Effector memory CD8-positive, alpha-beta T cell (primary cell): ENCODE measurements at regions not wholly inside any gene's neighbourhood (a gene's known extent, or its start where the extent isn't known, plus 50 kb on each side); places are given as distances from the start of the nearest gene placed in this dataset.

ENCODE experiments used
- ATAC-seq: fragments of 150-1000 bp; cut with Tn5 transposase; replicated peaks from 2 replicates; pipeline ENCODE4 v1.10.0; 2021; ENCODE audit warnings: mild to moderate bottlenecking, moderate library complexity
- DNase-seq, 3 experiments: peaks; one replicate each; pipeline ENCODE4 v3.0.0; 2021
- H3K27ac Mint-ChIP-seq, 2 donors: one replicate each; pipeline ENCODE4 v1.8.0; 2022; ENCODE audit warnings: mild to moderate bottlenecking in 2 of 2, mixed read lengths in 2 of 2, moderate library complexity in 2 of 2
- H3K27me3 Mint-ChIP-seq, 2 donors: one replicate each; pipeline ENCODE4 v1.8.0; 2022; ENCODE audit warnings: mixed read lengths in 2 of 2
- H3K36me3 Mint-ChIP-seq: one replicate; pipeline ENCODE4 v1.8.0; 2022; ENCODE audit warnings: mild to moderate bottlenecking, moderate library complexity, mixed read lengths; ENCODE audit not compliant: insufficient read depth
- H3K4me1 Mint-ChIP-seq, 2 donors: one replicate each; pipeline ENCODE4 v1.8.0; 2022; ENCODE audit warnings: low read depth in 2 of 2, mixed read lengths in 2 of 2
- H3K4me3 Mint-ChIP-seq, 2 donors: one replicate each; pipeline ENCODE4 v1.8.0; 2022; ENCODE audit warnings: mild to moderate bottlenecking in 2 of 2, mixed read lengths in 2 of 2, moderate library complexity in 2 of 2
- H3K9me3 Mint-ChIP-seq, 2 donors: one replicate each; pipeline ENCODE4 v1.8.0; 2022; ENCODE audit warnings: mixed read lengths in 2 of 2

GRCh38 chrX:14363728-14364127 lies 165.6 kb upstream of the GLRA2 start:
- Mint-ChIP-seq H3K4me1 (no peaks in the 10 kb centered on the region), H3K27ac (no peak overlapping the region), H3K4me3 (no peak overlapping the region), H3K27me3 (no peaks in the 10 kb centered on the region), H3K36me3 (no peaks in the 10 kb centered on the region), H3K9me3 (peaks cover 0 to 3% of the 10 kb centered on the region in 2 donors)
- DNase-seq (no peak), ATAC-seq (no peak)

GRCh38 chrX:14362721-14363120 lies 166.6 kb upstream of the GLRA2 start:
- no peaks in the 10 kb centered on the region for H3K36me3 Mint-ChIP-seq
- H3K27ac Mint-ChIP-seq, result no peak overlapping the region
- ATAC-seq (no peak), DNase-seq (no peak)
- no peaks in the 10 kb centered on the region for H3K4me1 Mint-ChIP-seq
- H3K4me3 Mint-ChIP-seq, result no peak overlapping the region
- H3K27me3 Mint-ChIP-seq, result no peaks in the 10 kb centered on the region
- peaks cover 0 to 3% of the 10 kb centered on the region in 2 donors for H3K9me3 Mint-ChIP-seq

GRCh38 chrX:14361435-14361834 lies 167.9 kb upstream of the GLRA2 start:
- ATAC-seq, result no peak
- DNase-seq, result no peak
- Mint-ChIP-seq H3K4me3 (no peak overlapping the region), H3K36me3 (no peaks in the 10 kb centered on the region), H3K27ac (no peak overlapping the region), H3K27me3 (no peaks in the 10 kb centered on the region), H3K4me1 (no peaks in the 10 kb centered on the region), H3K9me3 (peaks cover 0 to 3% of the 10 kb centered on the region in 2 donors)

- H3K9me3 Mint-ChIP-seq, result peaks cover 0 to 3% of the 10 kb centered on the region in 2 donors
- H3K4me3 Mint-ChIP-seq, result no peak overlapping the region
- no peaks in the 10 kb centered on the region for H3K4me1 Mint-ChIP-seq
- H3K27me3 Mint-ChIP-seq, result no peaks in the 10 kb centered on the region
- H3K36me3 Mint-ChIP-seq, result no peaks in the 10 kb centered on the region
- ATAC-seq, result no peak
- H3K27ac Mint-ChIP-seq, result no peak overlapping the region
- DNase-seq, result no peak
Measured at GRCh38 chrX:14359727-14360126, 169.6 kb upstream of the GLRA2 start.

- Mint-ChIP-seq H3K4me1 (no peaks in the 10 kb centered on the region), H3K27me3 (no peaks in the 10 kb centered on the region), H3K27ac (no peak overlapping the region), H3K9me3 (peaks cover 0 to 3% of the 10 kb centered on the region in 2 donors), H3K36me3 (no peaks in the 10 kb centered on the region), H3K4me3 (no peak overlapping the region)
- ATAC-seq (no peak), DNase-seq (no peak)
Measured at GRCh38 chrX:14359316-14359715, 170.0 kb upstream of the GLRA2 start.

GRCh38 chrX:14357314-14357713 lies 172.0 kb upstream of the GLRA2 start:
- H3K4me3 Mint-ChIP-seq, result no peak overlapping the region
- no peak for ATAC-seq
- H3K9me3 Mint-ChIP-seq, result peaks cover 0 to 3% of the 10 kb centered on the region in 2 donors
- H3K36me3 Mint-ChIP-seq, result no peaks in the 10 kb centered on the region
- no peaks in the 10 kb centered on the region for H3K4me1 Mint-ChIP-seq
- no peak for DNase-seq
- no peak overlapping the region for H3K27ac Mint-ChIP-seq
- no peaks in the 10 kb centered on the region for H3K27me3 Mint-ChIP-seq

GRCh38 chrX:14356401-14356800 lies 172.9 kb upstream of the GLRA2 start:
- no peak overlapping the region for H3K4me3 Mint-ChIP-seq
- no peaks in the 10 kb centered on the region for H3K27me3 Mint-ChIP-seq
- no peak overlapping the region for H3K27ac Mint-ChIP-seq
- no peaks in the 10 kb centered on the region for H3K4me1 Mint-ChIP-seq
- ATAC-seq (no peak), DNase-seq (no peak)
- peaks cover 0 to 3% of the 10 kb centered on the region in 2 donors for H3K9me3 Mint-ChIP-seq
- H3K36me3 Mint-ChIP-seq, result no peaks in the 10 kb centered on the region

- no peak for DNase-seq
- Mint-ChIP-seq H3K4me3 (no peak overlapping the region), H3K27ac (no peak overlapping the region), H3K4me1 (no peaks in the 10 kb centered on the region), H3K27me3 (no peaks in the 10 kb centered on the region), H3K9me3 (peaks cover 0 to 3% of the 10 kb centered on the region in 2 donors), H3K36me3 (no peaks in the 10 kb centered on the region)
- no peak for ATAC-seq
Measured at GRCh38 chrX:14355556-14355955, 173.8 kb upstream of the GLRA2 start.

GRCh38 chrX:14354521-14354920 lies 174.8 kb upstream of the GLRA2 start:
- DNase-seq, result no peak
- Mint-ChIP-seq H3K36me3 (no peaks in the 10 kb centered on the region), H3K27me3 (no peaks in the 10 kb centered on the region), H3K9me3 (peaks cover 0 to 3% of the 10 kb centered on the region in 2 donors), H3K4me1 (no peaks in the 10 kb centered on the region), H3K27ac (no peak overlapping the region), H3K4me3 (no peak overlapping the region)
- ATAC-seq, result no peak

GRCh38 chrX:14352511-14352910 lies 176.8 kb upstream of the GLRA2 start:
- no peak for ATAC-seq
- no peak overlapping the region for H3K27ac Mint-ChIP-seq
- no peaks in the 10 kb centered on the region for H3K9me3 Mint-ChIP-seq
- no peaks in the 10 kb centered on the region for H3K36me3 Mint-ChIP-seq
- H3K4me3 Mint-ChIP-seq, result no peak overlapping the region
- H3K4me1 Mint-ChIP-seq, result no peaks in the 10 kb centered on the region
- no peaks in the 10 kb centered on the region for H3K27me3 Mint-ChIP-seq
- no peak for DNase-seq

GRCh38 chrX:14351611-14352303 lies 177.6 kb upstream of the GLRA2 start:
- DNase-seq (no peak), ATAC-seq (no peak)
- H3K9me3 Mint-ChIP-seq, result no peaks in the 10 kb centered on the region
- no peaks in the 10 kb centered on the region for H3K36me3 Mint-ChIP-seq
- no peaks in the 10 kb centered on the region for H3K27me3 Mint-ChIP-seq
- H3K4me3 Mint-ChIP-seq, result no peak overlapping the region
- H3K27ac Mint-ChIP-seq, result no peak overlapping the region
- H3K4me1 Mint-ChIP-seq, result no peaks in the 10 kb centered on the region

GRCh38 chrX:14347523-14347922 lies 181.8 kb upstream of the GLRA2 start:
- no peak for ATAC-seq
- Mint-ChIP-seq H3K36me3 (no peaks in the 10 kb centered on the region), H3K4me3 (no peak overlapping the region), H3K27me3 (no peaks in the 10 kb centered on the region), H3K4me1 (no peaks in the 10 kb centered on the region), H3K27ac (no peak overlapping the region), H3K9me3 (peaks cover 0 to 4% of the 10 kb centered on the region in 2 donors)
- no peak for DNase-seq

GRCh38 chrX:14344172-14344940 lies 185.0 kb upstream of the GLRA2 start:
- no peak overlapping the region for H3K4me3 Mint-ChIP-seq
- DNase-seq (no peak), ATAC-seq (no peak)
- no peaks in the 10 kb centered on the region for H3K27me3 Mint-ChIP-seq
- peaks cover 0 to 4% of the 10 kb centered on the region in 2 donors for H3K9me3 Mint-ChIP-seq
- no peaks in the 10 kb centered on the region for H3K4me1 Mint-ChIP-seq
- no peak overlapping the region for H3K27ac Mint-ChIP-seq
- H3K36me3 Mint-ChIP-seq, result no peaks in the 10 kb centered on the region

- H3K27ac Mint-ChIP-seq, result no peak overlapping the region
- no peaks in the 10 kb centered on the region for H3K4me1 Mint-ChIP-seq
- no peak for DNase-seq
- H3K4me3 Mint-ChIP-seq, result no peak overlapping the region
- no peaks in the 10 kb centered on the region for H3K36me3 Mint-ChIP-seq
- H3K9me3 Mint-ChIP-seq, result peaks cover 4 to 8% of the 10 kb centered on the region in 2 donors
- H3K27me3 Mint-ChIP-seq, result no peaks in the 10 kb centered on the region
- no peak for ATAC-seq
Measured at GRCh38 chrX:14309431-14309830, 219.9 kb upstream of the GLRA2 start.
